GM18868 (cell line): ENCODE measurements at regions not wholly inside any gene's neighbourhood (a gene's known extent, or its start where the extent isn't known, plus 50 kb on each side); places are given as distances from the start of the nearest gene placed in this dataset.
A peak's percentile ranks its signal among the peaks of the same experiment; 100 is the strongest.
"Not testable (repeated sequence)": the region's sequence is repeated elsewhere in the genome, so short reads cannot be mapped to it uniquely, and the experiment has no call there.

Experiments
- ATAC-seq: cut with Tn5 transposase; IDR thresholded peaks from one replicate; pipeline ENCODE4 v1.9.1; 2021; ENCODE audit warnings: mild to moderate bottlenecking, moderate library complexity; ENCODE audit not compliant: unreplicated experiment

DNA sequence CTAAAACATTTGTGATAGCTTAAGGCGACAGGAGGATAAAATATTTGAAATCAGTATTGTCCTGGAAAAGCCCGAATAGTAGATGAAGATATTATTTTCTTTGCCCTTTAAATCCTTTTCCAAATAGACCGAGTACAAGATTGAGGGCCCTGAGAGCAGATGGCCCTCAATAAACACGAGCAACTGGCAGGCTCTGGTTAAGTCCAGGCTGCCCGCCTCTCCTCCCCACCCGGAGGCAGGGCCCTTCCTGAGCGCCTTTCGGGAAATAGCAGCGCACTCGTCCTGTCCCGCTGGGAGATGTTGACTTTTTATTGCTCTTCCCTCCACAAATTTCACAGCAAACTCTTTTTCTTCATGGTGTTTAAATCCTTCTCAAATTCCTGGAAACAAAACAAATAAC lies 50.8 kb upstream of the MAX start:
- ATAC-seq, result no peak

DNA sequence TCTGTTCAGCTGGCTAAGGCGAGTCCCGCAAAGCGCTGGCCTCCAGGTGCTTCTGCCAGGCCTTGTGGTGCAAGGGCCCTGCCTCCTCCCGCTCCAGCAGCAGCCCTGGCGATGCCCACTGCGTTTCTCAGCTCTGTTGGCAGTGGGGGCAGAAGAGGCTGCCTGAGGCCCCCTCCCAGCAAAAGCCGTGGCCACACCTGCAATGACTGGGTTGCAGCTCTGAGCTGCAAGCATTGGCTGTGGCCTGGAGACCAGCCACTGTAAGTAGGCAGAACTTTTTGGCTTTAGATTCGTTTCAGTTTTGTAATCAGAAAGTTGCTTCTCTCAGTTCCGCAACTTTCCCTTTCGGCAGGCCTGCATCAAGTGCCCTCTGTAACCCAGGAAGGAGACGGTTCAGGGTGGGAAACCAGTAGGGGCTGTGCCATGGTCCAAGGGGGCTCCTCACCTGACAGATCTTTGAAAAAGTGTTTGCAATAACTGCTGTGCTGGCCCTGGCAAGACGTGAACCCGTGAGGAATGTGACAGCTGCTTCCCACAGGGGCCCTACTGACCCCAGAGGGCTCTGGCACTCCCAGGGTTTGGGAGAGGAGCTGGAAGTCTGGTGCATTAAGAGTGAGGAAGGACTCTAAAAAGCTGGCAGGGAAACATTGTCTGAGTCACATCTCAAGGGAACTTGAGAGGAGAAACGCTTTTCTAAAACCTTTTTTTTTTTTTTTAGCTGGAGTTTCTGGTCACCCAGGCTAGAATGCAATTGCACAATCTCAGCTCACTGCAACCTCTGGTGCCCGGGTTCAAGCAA lies 54.5 kb upstream of the MAX start:
- ATAC-seq, result peak; percentile 68

DNA sequence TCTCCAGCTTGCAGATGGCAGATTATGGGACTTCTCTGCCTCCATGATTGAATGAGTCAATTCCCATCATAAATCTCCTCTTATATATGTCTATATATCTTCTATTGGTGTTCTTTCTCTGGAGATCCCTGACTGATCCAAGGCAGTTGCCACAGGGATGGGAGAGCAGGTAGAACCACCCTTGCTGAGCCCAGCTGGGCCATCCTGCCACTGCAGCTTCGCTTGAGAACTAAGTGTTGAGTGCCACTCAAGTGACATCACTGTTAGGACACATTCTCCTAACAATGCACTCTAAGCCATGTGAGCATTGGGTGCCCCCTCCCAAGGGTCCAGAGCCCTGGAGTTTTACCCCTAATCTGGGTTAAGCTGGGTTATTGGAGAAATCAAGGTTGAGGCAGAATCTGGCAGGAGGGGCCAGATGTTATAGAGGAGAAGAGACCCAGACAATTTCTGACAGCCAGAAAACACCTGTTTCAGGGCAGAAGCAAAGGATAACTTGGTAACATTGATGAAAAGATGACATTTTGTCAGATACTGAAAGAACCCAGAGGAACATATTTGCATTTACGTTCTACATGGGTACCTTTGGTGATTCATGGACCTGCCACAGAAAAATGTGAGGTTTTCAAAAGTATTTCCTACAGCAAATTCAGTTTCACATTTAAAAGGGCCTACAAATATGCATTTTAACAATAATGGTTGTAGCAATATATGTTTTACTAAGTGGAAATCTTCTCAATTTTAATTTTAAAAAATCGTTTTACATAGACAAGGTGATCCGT lies 57.2 kb upstream of the MAX start:
- ATAC-seq, result peak; percentile 57

DNA sequence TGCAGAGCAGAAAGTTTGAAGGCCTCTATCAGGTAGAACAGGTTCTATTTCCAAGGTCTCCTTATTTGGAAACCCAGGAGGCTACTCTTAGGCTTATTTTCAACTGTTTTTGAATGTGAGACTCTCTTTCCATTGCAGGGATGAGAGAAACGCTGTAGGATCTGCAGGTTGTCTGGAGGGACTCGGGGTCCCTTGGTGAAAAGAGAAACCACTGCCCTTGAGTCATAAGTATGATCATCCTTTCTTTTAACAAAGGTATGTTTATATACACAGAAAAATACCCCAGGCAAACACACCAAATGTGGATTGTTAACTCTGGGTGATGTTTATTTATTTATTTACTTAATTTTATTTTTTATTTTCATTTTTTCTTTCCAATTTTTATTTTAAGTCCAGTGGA lies 57.8 kb upstream of the MAX start:
- peak; percentile 13 for ATAC-seq

DNA sequence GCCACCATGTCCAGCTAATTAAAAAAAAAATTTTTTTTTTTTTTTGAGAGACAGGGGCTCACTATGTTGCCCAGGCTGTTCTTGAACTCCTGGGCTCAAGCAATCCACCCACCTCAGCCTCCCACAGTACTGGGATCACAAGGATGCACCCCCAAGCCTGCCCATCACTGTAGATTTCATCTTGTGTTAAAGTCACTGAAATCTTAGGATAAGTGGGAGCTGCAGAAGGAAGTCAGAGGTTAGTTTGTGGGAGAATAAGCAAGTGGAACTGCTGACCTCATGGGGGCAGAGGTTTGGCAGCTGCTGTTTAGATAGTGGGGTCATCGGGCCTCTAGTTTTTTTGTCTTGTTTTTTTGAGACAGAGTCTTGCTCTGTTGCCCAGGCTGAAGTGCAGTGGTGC lies 59.7 kb upstream of the MAX start:
- ATAC-seq, result no peak

DNA sequence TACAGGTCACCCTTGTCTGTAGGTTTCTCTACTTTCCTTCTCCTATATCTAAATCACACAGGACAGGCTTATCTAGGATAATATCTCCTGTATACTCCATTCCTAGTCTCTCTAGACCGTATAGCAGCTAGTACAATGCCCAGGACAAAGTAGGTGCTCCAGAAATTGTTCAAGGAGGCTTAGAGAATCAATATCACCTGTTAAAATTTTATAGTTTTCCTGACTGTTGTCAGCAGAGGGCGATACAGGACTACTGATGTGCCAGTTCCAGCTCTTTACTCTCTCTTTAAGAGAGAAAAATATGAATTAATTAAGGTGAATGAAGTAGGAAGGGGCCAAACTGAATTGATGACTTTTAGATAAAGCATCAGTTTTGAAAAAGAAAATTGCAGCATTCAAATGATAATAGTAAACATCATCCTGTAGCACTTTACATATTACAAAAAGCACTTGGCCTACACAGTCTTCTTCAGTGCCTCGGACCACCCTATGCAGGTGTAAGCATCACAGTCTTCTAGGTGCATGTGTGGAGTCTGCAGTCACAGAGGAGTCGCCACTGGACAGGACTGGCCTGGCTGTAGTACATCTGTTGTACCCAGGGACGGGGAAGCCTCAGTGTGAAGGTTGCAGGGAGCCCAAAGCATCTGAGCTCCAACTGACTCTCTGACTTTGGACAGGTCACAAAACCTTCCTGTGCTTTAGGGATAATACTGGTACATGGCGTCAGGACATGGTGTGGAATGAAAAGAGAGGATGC lies 61.9 kb upstream of the MAX start:
- no peak for ATAC-seq

DNA sequence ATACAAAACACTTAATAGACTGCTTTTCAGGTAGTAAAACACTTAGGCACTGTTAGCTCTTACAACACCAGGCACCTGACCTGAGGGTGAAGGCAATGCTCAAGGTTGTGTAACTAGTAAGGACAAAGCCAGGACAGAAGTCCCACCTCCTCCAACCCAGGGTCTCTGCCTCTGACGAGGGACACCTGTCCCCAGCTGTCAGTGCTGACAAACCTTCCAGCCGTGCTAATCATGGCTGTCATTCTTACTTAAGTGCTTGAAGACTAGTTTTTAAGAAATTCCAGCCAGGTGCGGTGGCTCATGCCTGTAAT lies 62.5 kb upstream of the MAX start:
- no peak for ATAC-seq

DNA sequence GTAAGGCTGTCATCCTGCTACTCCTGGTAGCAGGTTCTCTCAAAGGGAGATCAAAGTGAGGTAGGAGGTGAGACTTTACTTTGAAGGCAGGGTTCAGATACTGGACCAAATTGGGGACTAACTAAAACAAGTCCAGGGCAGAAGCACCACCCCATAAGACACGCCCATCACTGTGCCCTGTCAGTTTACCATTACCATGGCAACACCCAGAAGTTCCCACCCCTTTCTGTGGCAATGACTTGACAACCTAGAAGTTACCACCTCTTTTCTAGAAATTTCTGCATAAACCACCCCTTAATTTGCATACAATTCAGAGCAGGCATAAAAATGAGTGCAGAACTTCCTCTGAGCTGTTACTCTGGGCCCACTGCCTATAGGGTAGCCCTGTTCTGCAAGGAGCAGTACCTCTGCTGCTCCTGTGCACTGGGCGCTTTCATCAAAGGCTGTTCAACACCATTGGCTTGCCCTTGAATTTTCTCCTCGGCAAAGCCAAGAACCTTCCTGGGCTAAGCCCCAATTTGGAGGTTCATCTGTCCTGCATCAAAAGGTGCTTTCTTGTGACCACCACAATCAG lies 64.8 kb upstream of the MAX start:
- no peak for ATAC-seq

DNA sequence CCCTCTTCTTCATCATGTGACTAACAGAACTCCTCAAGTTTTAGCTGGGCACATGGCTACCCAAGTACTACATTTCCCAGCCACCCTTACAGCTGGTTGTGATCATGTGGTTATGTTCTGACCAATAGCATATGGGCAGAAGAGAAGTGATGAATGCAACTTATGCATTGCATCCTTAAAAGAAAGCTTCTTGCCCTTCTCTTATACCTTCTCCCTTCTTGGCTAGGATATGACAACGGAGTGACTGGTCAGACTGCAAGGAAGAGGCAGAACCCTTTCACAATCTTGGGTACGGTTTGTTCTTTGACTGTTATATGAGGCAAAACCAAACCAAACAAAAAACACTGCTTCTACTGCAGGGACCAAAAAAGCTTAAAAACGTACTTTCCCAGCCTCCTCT lies 66.5 kb upstream of the MAX start:
- ATAC-seq, result peak; percentile 21

DNA sequence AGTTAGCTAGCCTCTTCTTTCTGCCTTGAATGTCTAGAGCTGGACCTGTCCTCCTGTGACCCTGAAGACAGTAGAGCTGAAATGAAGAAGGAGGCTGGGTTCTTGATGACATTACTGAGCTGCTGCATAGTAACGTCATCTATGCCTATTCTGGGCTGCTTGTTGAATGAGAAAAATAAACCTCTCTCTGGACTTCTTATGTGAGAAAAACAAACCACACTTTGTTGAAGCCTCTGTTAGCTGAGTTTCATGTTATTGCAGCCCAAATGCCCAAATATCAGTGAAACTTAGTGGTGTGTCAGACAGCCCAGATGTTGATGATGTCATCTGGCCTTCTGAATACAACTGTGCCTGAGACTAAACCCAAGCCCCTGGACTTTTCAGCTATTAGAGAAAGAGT lies 67.0 kb upstream of the MAX start:
- peak; percentile 84 for ATAC-seq

DNA sequence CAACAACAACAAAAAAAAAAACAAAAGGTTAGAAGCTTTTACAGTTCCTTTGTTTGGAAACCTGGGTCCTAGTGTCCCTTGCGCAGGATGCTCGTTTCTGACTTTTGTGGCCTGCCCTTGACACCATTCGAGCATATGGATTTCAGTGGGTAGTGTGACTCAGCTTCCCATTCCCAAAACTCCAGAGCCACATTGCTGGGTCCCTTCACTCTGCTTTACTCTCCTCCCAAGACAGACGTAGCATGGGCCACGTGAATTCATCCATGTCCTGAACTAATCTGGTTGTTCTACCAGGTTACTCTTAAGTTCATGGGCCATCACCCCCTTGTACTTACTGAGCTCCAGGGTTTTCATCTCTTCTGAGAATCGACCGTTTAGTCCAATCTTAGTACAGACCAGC lies 68.0 kb upstream of the MAX start:
- peak; percentile 1 for ATAC-seq

DNA sequence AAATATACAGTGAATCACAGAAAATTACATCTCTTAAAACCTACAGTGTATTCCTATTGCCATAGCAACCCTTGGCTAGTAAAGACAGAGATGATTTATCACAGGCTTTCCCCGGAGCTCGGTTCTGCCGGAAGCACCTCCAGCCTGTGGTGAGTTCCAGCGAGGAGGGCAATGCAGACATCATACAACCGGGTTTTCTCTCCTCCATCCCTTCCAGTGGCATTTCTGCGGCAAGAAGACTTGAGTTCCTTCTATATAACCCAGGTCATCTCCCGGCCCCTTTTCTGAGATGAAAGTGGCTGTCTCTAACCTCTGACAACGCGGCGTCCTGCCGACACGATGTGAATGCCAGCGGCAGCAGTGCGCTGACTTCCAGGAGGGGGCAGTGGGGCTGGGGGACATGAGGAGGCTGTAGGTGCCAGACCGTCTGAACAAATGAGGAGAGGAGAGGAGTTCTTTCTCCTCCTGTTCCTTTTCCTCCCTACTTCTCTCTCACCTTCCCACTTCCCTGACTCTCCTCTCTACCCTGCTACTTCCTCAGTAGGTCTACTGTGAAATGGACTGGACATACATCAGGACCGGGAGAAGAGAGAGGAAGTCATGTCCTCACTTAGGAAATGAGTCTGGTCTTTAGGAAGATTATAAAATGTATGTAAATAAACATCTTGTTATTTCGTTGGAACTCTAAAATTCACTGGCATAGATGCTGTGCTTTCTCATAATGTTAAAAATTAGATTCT lies 68.6 kb upstream of the MAX start:
- peak; percentile 49 for ATAC-seq

DNA sequence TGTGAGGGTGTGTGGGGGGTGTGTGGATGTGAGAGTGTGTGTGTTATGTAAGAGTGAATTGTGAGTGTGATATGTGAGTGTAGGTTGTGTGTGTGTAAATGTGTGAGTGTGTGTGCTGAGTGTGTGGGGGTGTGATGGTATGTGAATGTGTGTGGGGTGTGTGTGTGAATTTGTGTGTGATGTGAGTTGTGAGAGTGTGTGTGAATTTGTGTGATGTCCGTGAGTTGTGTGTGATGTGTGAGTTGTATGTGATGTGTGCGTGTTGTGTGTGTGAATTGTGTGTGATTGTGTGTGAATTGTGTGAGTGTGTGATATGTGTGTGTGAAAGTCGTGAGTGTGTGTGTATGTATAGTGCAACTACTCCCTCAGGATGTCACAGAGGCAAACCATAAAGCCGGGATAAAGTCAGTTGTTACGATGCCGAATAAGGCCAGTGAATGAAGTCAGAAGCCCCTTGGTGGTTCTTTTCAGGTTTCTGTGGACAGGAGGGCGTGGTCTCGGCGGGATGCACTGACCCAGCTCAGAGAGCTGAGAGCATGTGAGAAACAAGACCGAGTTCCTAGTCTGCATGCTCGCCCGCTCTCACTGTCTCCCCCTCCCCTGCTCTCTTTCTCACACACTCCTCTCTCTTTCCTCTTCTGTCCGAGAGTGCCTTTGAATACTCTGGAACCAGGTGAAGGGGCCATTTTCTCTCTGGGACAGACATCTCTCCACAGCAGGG lies 71.8 kb upstream of the MAX start:
- ATAC-seq, result no peak

DNA sequence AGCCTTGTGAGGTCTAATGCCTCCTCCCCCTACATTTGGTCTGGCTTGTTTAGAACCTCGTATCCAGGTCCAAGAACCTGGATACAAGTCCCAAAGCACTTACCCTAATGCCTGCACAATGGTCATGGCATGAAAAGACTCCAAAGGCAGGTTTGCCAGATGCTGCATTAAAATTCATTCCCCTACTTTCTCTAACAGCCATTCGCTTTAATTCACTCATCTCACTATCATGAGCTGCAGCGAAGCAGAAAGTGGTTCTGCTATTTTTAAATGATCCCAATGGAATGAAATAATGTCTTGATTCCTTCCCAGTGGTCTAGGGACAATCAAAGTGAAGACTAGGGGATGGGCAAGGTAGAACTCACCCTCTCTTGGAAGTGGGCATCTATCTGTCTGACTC lies 72.5 kb upstream of the MAX start:
- no peak for ATAC-seq

DNA sequence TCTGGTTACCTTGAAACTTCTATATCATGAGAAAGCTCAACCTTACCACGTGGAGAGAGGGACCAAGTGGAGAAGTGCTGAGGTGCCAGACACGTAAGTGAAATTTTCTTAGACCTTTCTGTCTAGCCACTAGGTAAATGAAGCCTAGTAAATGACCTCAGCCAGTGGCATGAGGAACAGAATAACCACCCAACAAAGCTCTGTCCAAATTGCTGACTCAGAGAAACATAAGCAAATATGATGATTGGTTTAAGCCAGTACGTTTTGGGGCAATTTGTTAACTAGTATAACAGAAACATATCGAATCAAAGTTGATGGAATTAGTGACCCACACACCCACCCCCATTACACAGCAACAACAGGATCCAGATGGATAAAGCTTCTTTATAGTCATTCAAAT lies 75.2 kb upstream of the MAX start:
- no peak for ATAC-seq

DNA sequence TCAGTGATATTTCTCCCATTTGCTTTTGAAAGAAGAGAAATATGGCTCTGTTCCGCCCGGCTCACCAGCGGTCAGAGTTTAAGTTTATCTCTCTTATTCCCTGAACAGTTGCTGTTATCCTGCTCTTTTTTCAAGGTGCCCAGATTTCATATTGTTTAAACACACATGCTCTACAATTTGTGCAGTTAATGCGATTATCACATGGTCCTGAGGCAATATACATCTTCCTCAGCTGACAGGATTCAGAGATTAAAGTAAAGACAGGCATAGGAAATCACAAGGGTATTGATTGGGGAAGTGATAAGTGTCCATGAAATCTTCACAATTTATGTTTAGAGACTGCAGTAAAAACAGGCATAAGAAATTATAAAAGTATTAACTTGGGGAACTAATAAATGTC lies 76.9 kb upstream of the MAX start:
- ATAC-seq, result not testable (repeated sequence)

DNA sequence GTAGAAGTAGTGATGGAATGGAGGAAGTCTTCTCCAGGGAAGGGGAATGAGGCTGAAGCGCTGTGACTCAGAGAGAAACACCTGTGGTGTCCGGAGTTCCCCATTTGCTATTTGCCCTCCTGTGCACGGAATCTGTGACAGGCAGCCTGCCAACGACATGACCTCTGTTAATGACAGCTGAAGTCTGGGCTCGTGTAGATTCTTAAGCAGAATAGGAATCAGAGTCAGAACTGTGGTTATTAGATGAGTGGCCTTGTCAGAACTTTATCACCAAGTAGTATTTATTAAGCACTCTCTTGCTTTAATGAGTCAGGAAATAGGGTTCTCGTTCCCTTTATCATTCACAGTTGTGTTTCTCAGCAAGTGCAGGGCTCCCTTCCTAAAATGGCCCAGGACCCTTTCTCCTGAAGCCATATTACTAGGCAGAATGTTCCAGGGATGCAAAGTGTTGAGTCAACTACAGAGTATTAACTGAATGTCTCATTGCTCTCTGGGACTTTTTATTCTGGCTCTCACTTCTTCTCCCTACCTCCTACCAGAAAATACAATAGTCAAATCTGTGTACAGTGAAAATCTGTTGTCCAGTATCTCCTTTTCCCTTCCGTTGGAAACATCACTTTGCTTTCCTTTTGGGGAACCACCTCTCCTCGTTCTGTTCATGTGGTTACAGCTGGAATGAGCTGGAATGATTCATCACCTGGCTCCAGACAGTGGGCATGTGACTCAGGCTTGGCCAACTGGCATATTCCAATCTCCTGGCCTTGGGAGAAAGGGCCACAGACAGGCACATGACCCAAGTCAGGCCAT lies 77.8 kb upstream of the MAX start:
- ATAC-seq, result peak; percentile 92

DNA sequence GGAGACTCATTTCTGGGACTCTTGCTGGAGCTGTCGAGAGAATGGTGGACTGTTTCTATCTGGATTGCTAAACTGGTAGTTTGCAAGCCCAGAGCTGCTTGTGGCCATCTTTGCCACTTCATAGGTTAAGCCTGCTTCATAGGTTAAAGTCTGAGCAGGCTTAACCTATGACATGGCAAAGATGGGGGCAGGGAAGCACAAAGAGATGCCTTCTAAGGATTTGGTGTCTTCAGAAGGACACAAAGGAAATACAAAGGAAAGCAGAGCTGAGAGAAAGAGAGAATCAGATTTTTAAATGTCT lies 78.4 kb upstream of the MAX start:
- ATAC-seq, result no peak

DNA sequence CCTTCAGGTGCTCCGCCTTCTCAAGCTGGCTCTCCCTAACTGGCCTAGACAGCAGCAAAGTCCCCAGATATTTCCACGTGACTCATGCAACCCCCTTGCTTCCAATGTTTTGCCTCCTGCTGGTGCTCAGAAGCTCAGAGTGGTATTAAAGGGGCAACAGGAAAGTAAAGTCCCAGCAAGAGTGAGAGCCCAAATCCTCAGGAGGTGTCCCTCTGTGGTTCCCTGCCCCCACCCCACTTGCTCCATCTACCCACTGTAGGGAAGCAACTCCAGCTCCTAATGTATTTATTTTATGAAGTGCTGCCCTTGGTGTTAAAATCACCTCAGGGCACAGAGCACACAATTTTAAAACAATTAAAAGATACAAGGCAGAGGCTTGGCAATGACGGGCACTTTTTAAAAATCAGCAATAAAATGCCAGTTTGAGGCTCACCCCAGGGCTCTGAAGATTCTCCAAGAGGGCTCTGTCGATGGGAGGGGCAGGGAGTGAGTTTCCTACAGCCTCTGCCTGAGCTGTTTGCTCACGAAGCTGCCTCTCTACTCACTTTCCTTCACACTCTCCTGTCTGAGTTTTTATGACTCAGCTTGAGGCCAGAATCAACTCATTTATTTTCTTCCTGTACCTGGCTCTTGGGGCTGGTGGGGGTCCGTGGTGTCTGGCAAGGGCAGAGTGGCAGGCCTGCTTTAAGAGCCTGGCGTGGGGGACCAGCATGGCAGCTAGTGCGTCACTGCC lies 81.9 kb upstream of the MAX start:
- no peak for ATAC-seq
